OCI-LY3 (cell line): ENCODE measurements at regions not wholly inside any gene's neighbourhood (a gene's known extent, or its start where the extent isn't known, plus 50 kb on each side); places are given as distances from the start of the nearest gene placed in this dataset.

Experiments
- CTCF ChIP-seq: fragments of 200-600, 300-600 bp; sonication (generic); IDR thresholded peaks from 2 replicates; pipeline ENCODE4 v1.5.1; 2014; ENCODE audit warnings: antibody characterized with exemption, low read length, low read depth
- EZH2phosphoT487 ChIP-seq: fragments of 200-600 bp; shearing (Covaris generic); IDR thresholded peaks from 2 replicates; pipeline ENCODE4 v1.6.1; 2018; ENCODE audit warnings: antibody characterized with exemption, mixed run types, low read depth

GRCh38 chr12:13504736-13505135 lies 308.2 kb downstream of the EMP1 start:
- no peak for TF ChIP-seq EZH2phosphoT487
- no peak for TF ChIP-seq CTCF
